HepG2 (cell line): ENCODE measurements at regions not wholly inside any gene's neighbourhood (a gene's known extent, or its start where the extent isn't known, plus 50 kb on each side); places are given as distances from the start of the nearest gene placed in this dataset.

Experiments used
- CREBL2 ChIP-seq: sonication (generic); formaldehyde crosslinking; IDR thresholded peaks from 2 replicates; pipeline ENCODE4 v1.8.1; 2023; ENCODE audit warnings: missing genetic modification reagents, mild to moderate bottlenecking, borderline replicate concordance
- POGZ ChIP-seq: sonication (generic); formaldehyde crosslinking; IDR thresholded peaks from 2 replicates; pipeline ENCODE4 v1.4.0; 2020; ENCODE audit warnings: mild to moderate bottlenecking, missing genetic modification reagents
- TSC22D2 ChIP-seq: sonication (generic); formaldehyde crosslinking; IDR thresholded peaks from 2 replicates; pipeline ENCODE4 v1.5.1; 2020; ENCODE audit warnings: missing genetic modification reagents, mild to moderate bottlenecking, borderline replicate concordance
- ZIK1 ChIP-seq: sonication (generic); formaldehyde crosslinking; IDR thresholded peaks from 2 replicates; pipeline ENCODE4 v1.5.0; 2020; ENCODE audit warnings: mild to moderate bottlenecking, low read depth, missing genetic modification reagents, borderline replicate concordance
- ZNF274 ChIP-seq: sonication (generic); formaldehyde crosslinking; IDR thresholded peaks from 2 replicates; pipeline ENCODE4 v1.5.1; 2020; ENCODE audit warnings: mild to moderate bottlenecking, missing genetic modification reagents
- ZNF335 ChIP-seq: sonication (generic); formaldehyde crosslinking; IDR thresholded peaks from 2 replicates; pipeline ENCODE4 v1.4.0; 2020; ENCODE audit warnings: missing genetic modification reagents
- TF ChIP-seq, protein P1 (sequence below): sonication (generic); formaldehyde crosslinking; IDR thresholded peaks from 2 replicates; pipeline ENCODE4 v1.4.0; 2020; ENCODE audit warnings: missing genetic modification reagents, low read depth, mild to moderate bottlenecking, borderline replicate concordance
- TF ChIP-seq, protein P2 (sequence below): sonication (generic); formaldehyde crosslinking; IDR thresholded peaks from 2 replicates; pipeline ENCODE4 v1.4.0; 2020; ENCODE audit warnings: mild to moderate bottlenecking, missing genetic modification reagents, borderline replicate concordance

- TF ChIP-seq ZIK1 (CRISPR knock-in tag) (no peak), ZNF335 (CRISPR knock-in tag) (no peak), ZNF274 (no peak), TSC22D2 (CRISPR knock-in tag) (no peak), POGZ (no peak), CREBL2 (CRISPR knock-in tag) (no peak)
- TF ChIP-seq, protein P1, sequence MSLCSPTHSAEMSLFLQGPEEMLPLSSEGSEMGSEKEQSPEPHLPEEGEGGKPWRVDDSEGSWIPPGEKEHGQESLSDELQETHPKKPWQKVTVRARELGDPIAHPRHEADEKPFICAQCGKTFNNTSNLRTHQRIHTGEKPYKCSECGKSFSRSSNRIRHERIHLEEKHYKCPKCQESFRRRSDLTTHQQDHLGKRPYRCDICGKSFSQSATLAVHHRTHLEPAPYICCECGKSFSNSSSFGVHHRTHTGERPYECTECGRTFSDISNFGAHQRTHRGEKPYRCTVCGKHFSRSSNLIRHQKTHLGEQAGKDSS, result no peak
- TF ChIP-seq, protein P2, sequence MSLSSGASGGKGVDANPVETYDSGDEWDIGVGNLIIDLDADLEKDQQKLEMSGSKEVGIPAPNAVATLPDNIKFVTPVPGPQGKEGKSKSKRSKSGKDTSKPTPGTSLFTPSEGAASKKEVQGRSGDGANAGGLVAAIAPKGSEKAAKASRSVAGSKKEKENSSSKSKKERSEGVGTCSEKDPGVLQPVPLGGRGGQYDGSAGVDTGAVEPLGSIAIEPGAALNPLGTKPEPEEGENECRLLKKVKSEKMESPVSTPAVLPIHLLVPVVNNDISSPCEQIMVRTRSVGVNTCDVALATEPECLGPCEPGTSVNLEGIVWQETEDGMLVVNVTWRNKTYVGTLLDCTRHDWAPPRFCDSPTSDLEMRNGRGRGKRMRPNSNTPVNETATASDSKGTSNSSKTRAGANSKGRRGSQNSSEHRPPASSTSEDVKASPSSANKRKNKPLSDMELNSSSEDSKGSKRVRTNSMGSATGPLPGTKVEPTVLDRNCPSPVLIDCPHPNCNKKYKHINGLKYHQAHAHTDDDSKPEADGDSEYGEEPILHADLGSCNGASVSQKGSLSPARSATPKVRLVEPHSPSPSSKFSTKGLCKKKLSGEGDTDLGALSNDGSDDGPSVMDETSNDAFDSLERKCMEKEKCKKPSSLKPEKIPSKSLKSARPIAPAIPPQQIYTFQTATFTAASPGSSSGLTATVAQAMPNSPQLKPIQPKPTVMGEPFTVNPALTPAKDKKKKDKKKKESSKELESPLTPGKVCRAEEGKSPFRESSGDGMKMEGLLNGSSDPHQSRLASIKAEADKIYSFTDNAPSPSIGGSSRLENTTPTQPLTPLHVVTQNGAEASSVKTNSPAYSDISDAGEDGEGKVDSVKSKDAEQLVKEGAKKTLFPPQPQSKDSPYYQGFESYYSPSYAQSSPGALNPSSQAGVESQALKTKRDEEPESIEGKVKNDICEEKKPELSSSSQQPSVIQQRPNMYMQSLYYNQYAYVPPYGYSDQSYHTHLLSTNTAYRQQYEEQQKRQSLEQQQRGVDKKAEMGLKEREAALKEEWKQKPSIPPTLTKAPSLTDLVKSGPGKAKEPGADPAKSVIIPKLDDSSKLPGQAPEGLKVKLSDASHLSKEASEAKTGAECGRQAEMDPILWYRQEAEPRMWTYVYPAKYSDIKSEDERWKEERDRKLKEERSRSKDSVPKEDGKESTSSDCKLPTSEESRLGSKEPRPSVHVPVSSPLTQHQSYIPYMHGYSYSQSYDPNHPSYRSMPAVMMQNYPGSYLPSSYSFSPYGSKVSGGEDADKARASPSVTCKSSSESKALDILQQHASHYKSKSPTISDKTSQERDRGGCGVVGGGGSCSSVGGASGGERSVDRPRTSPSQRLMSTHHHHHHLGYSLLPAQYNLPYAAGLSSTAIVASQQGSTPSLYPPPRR (CRISPR knock-in tag), result no peak
- TF ChIP-seq, all 625 proteins: peak for 0
Measured at GRCh38 chr15:61743345-61743909, 316.8 kb downstream of the VPS13C start (continued).
